ENCODE measurements at regions not wholly inside any gene's neighbourhood (a gene's known extent, or its start where the extent isn't known, plus 50 kb on each side); places are given as distances from the start of the nearest gene placed in this dataset.

- WGBS, 2 donors = 76 to 80% methylated on average over 8 of the region's 8 CpGs
- no peak for TF ChIP-seq POLR2AphosphoS5 (IDR thresholded peaks at IDR 0.05)
- no peak for TF ChIP-seq CTCF (IDR thresholded peaks at IDR 0.05)
- no peak for TF ChIP-seq POLR2A (IDR thresholded peaks at IDR 0.05)
- no peak for TF ChIP-seq EP300 (IDR thresholded peaks at IDR 0.05)
- intact Hi-C loops (cut with DNase I) = no loop called here
Measured at GRCh38 chr22:48856308-48856615, 971.4 kb downstream of the BRD1 start.

DNA sequence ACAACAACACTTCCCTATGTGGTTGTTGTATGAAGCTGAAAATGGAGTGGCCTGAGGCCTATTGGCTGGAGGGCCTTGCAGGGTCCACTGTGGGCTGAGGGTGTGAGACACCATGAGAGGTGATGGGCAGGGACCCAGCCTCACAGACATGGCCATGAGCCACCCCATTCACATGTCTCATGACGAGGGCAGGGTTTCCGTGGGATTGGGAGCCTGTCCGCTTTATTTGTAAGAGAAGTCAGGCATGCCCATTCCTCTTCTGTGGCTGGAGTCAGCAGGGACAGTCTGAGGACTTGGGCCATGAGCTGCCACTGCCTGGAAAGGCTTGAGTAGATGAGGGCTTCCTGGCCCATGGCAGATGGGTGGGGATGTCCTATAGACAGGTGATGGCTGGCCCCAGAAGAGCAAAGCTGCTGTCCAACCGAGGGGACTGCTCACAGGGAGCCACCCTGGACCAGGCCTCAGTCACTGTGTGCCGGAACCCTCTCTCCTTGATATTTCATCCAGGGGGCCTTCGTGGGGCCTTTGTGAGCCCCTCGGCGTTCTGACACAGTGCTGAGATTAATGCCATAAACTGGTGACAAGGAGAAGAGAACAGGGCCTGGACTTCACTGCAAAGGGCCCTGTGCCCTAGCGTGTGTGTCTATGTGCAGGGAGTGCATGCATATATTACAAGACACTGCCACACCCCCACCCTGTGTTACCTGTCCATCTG is 971.9 kb downstream of the BRD1 start:
- TF ChIP-seq CTCF (IDR thresholded peaks at IDR 0.05) (no peak), POLR2AphosphoS5 (IDR thresholded peaks at IDR 0.05) (no peak), EP300 (IDR thresholded peaks at IDR 0.05) (no peak), POLR2A (IDR thresholded peaks at IDR 0.05) (no peak)
- no peaks in the 10 kb centered on the region for H3K4me1 ChIP-seq
- H3K27me3 ChIP-seq = no peaks in the 10 kb centered on the region
- intact Hi-C loops (cut with DNase I) = no loop called here
- no peak for DNase-seq
- no peak overlapping the region for H3K4me3 ChIP-seq
- H3K27ac ChIP-seq = no peak overlapping the region
- 83 to 92% methylated on average over 9 of the region's 9 CpGs for WGBS, 2 donors
- H3K9me3 ChIP-seq = no peaks in the 10 kb centered on the region
- no peaks in the 10 kb centered on the region for H3K36me3 ChIP-seq

More at GRCh38 chr22:48856308-48856615, 971.4 kb downstream of the BRD1 start:
- Histone ChIP-seq H3K9me3 (no peaks in the 10 kb centered on the region), H3K27ac (no peak overlapping the region), H3K27me3 (no peaks in the 10 kb centered on the region), H3K4me3 (no peak overlapping the region), H3K36me3 (no peaks in the 10 kb centered on the region), H3K4me1 (no peaks in the 10 kb centered on the region)
- no peak for DNase-seq

GRCh38 chr22:48855013-48855412 is 972.7 kb downstream of the BRD1 start:
- TF ChIP-seq CTCF (IDR thresholded peaks at IDR 0.05) (no peak), POLR2AphosphoS5 (IDR thresholded peaks at IDR 0.05) (no peak), POLR2A (IDR thresholded peaks at IDR 0.05) (no peak), EP300 (IDR thresholded peaks at IDR 0.05) (no peak)
- no peaks in the 10 kb centered on the region for H3K27me3 ChIP-seq
- H3K27ac ChIP-seq = no peak overlapping the region
- no peaks in the 10 kb centered on the region for H3K36me3 ChIP-seq
- no peaks in the 10 kb centered on the region for H3K9me3 ChIP-seq
- H3K4me3 ChIP-seq = no peak overlapping the region
- DNase-seq = no peak
- intact Hi-C loops (cut with DNase I) = no loop called here
- 78 to 87% methylated on average over 1 of the region's 1 CpG for WGBS, 2 donors
- H3K4me1 ChIP-seq = no peaks in the 10 kb centered on the region

GRCh38 chr22:48853627-48854240 is 973.9 kb downstream of the BRD1 start:
- Histone ChIP-seq H3K4me1 (no peaks in the 10 kb centered on the region), H3K27ac (no peak overlapping the region), H3K27me3 (peaks cover 0 to 6% (median 0%) of the 10 kb centered on the region in 3 donors), H3K9me3 (no peaks in the 10 kb centered on the region), H3K4me3 (no peak overlapping the region), H3K36me3 (no peaks in the 10 kb centered on the region)
- no peak for DNase-seq
- TF ChIP-seq CTCF (IDR thresholded peaks at IDR 0.05) (no peak), POLR2A (IDR thresholded peaks at IDR 0.05) (no peak), POLR2AphosphoS5 (IDR thresholded peaks at IDR 0.05) (no peak), EP300 (IDR thresholded peaks at IDR 0.05) (no peak)
- intact Hi-C loops (cut with DNase I) = no loop called here
- WGBS, 2 donors = 78 to 83% methylated on average over 7 of the region's 7 CpGs
